Hematopoietic multipotent progenitor cell treated with erythropoietin and hydrocortisone succinate and interleukin-3 and kit ligand, for 17 days (in vitro differentiated cells): ENCODE measurements at regions not wholly inside any gene's neighbourhood (a gene's known extent, or its start where the extent isn't known, plus 50 kb on each side); places are given as distances from the start of the nearest gene placed in this dataset.

Experiments
- DNase-seq: peaks from one replicate; pipeline ENCODE4 v3.0.0-alpha.2; 2015; ENCODE audit warnings: low spot score

GRCh38 chr2:41912776-41913175 is 135.0 kb upstream of the PKDCC start:
- no peak for DNase-seq

GRCh38 chr2:41913311-41913710 is 134.5 kb upstream of the PKDCC start:
- no peak for DNase-seq

- no peak for DNase-seq
These were observed 133.8 kb upstream of the PKDCC start for GRCh38 chr2:41913921-41914609.

- no peak for DNase-seq
These were observed 132.9 kb upstream of the PKDCC start for GRCh38 chr2:41914936-41915335.

GRCh38 chr2:41916177-41916576 is 131.6 kb upstream of the PKDCC start:
- DNase-seq, result no peak

GRCh38 chr2:41917587-41917986 is 130.2 kb upstream of the PKDCC start:
- DNase-seq, result no peak

- no peak for DNase-seq
These were observed 128.7 kb upstream of the PKDCC start for GRCh38 chr2:41919135-41919534.

- DNase-seq, result no peak
These were observed 127.6 kb upstream of the PKDCC start for GRCh38 chr2:41920181-41920580.

GRCh38 chr2:41920812-41921211 is 127.0 kb upstream of the PKDCC start:
- DNase-seq, result no peak

- peak; percentile 12 for DNase-seq
These were observed 125.6 kb upstream of the PKDCC start for GRCh38 chr2:41922177-41922576.

GRCh38 chr2:41923156-41923786 is 124.5 kb upstream of the PKDCC start:
- DNase-seq, result no peak

- no peak for DNase-seq
These were observed 123.8 kb upstream of the PKDCC start for GRCh38 chr2:41924024-41924423.

GRCh38 chr2:41924709-41925408 is 123.0 kb upstream of the PKDCC start:
- no peak for DNase-seq

- no peak for DNase-seq
These were observed 122.1 kb upstream of the PKDCC start for GRCh38 chr2:41925712-41926111.

GRCh38 chr2:41926614-41927580 is 120.9 kb upstream of the PKDCC start:
- no peak for DNase-seq

GRCh38 chr2:41927581-41928264 is 120.1 kb upstream of the PKDCC start:
- DNase-seq, result no peak

- DNase-seq, result no peak
These were observed 119.3 kb upstream of the PKDCC start for GRCh38 chr2:41928526-41928925.

GRCh38 chr2:41930807-41931566 is 116.8 kb upstream of the PKDCC start:
- DNase-seq, result no peak

- peak; percentile 32 for DNase-seq
These were observed 115.4 kb upstream of the PKDCC start for GRCh38 chr2:41932241-41933045.

GRCh38 chr2:41933046-41933420 is 114.8 kb upstream of the PKDCC start:
- DNase-seq, result no peak
